ENCODE measurements at regions not wholly inside any gene's neighbourhood (a gene's known extent, or its start where the extent isn't known, plus 50 kb on each side); places are given as distances from the start of the nearest gene placed in this dataset.

DNA sequence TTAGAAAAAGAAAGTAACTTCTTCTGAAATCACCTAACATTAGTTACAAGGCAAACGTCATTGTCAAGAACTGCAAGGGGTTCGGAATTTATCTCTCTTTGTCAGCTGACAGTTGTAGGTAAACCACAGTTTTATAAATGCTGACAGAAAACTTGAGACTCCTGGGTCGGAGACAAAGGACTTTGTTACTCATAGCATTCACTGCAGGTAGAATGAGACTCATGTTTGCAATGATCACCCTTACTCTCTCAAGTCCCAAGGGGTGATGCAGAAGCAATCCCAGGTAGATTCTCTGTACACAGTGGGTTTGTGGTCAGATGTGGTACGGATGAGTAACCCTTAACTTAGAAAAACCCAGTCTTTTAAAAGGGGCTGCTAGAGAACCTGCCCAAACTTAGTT, 757.8 kb downstream of the TRIB2 start:
- TF ChIP-seq POLR2AphosphoS5 (IDR thresholded peaks at IDR 0.05): no peak
- TF ChIP-seq EP300 (IDR thresholded peaks at IDR 0.05): no peak
